Aorta (tissue), 5 donors: ENCODE measurements at regions not wholly inside any gene's neighbourhood (a gene's known extent, or its start where the extent isn't known, plus 50 kb on each side); places are given as distances from the start of the nearest gene placed in this dataset.

ENCODE experiments used
- ATAC-seq: fragments of 200-7000 bp; cut with Tn5 transposase; one replicate; pipeline ENCODE4 v1.9.1; 2022; ENCODE audit warnings: moderate library complexity; ENCODE audit not compliant: low FRiP score
- DNase-seq, 2 donors: peaks; one replicate each; pipeline ENCODE4 v3.0.0-alpha.2; 2020
- H3K27ac ChIP-seq, 2 donors: one replicate each; pipeline ENCODE4 v1.5.1; 2013; ENCODE audit warnings: low read length in 2 of 2, mild to moderate bottlenecking in 2 of 2, moderate library complexity in 2 of 2, control low read depth in 1 of 2, inconsistent platforms in 1 of 2, low read depth in 1 of 2
- H3K27me3 ChIP-seq, 2 donors: one replicate each; pipeline ENCODE4 v1.6.1; 2013; ENCODE audit warnings: control low read depth in 1 of 2, low read length in 1 of 2, mild to moderate bottlenecking in 1 of 2, moderate library complexity in 1 of 2; ENCODE audit not compliant: insufficient read depth in 2 of 2, control insufficient read depth in 1 of 2
- H3K36me3 ChIP-seq, 2 donors: one replicate each; pipeline ENCODE4 v1.6.1; 2013; ENCODE audit warnings: control low read depth in 1 of 2, low read length in 1 of 2, mild to moderate bottlenecking in 1 of 2; ENCODE audit not compliant: insufficient read depth in 2 of 2, control insufficient read depth in 1 of 2
- H3K4me1 ChIP-seq, 2 donors: one replicate each; pipeline ENCODE4 v1.6.1; 2013; ENCODE audit warnings: low read length in 2 of 2, control low read depth in 1 of 2, mild to moderate bottlenecking in 1 of 2, moderate library complexity in 1 of 2; ENCODE audit not compliant: insufficient read depth in 2 of 2, control insufficient read depth in 1 of 2
- H3K4me3 ChIP-seq, 2 donors: one replicate each; pipeline ENCODE4 v1.5.1; 2013; ENCODE audit warnings: low read length in 2 of 2, control low read depth in 1 of 2, mild to moderate bottlenecking in 1 of 2
- H3K9me3 ChIP-seq: one replicate; pipeline ENCODE4 v1.6.1; 2013; ENCODE audit warnings: mild to moderate bottlenecking, low read length; ENCODE audit not compliant: control insufficient read depth
- WGBS, 2 donors: extraction: QIAGEN DNeasy Blood & Tissue Kit; methylation state at CpG; one replicate each; pipeline ENCODE4 v1.1.7; 2013; 5-methylcytosine and 5-hydroxymethylcytosine counted together
- intact Hi-C, 2 donors: fragments of 100-400 bp; cut with DNase I; formaldehyde crosslinking; loops; one replicate each; pipeline versions ENCODE4 v1.14.2 to v1.15.0; 2022
- donor health status: healthy with polysubstance abuse.
- donor health status: Bipolar disorder and iron deficiency.
- donor health status: DM: no; HTN: no; CAD: no.
- donor health status: DM: no; HTN: no; CAD: no.
- donor health status: DM: yes; HTN: yes; CAD: no.

GRCh38 chr1:110752941-110753725 lies 78.4 kb upstream of the KCNA3 start:
- no peaks in the 10 kb centered on the region for H3K36me3 ChIP-seq
- DNase-seq (no peak), ATAC-seq (no peak)
- no peaks in the 10 kb centered on the region for H3K4me1 ChIP-seq
- no peaks in the 10 kb centered on the region for H3K27me3 ChIP-seq
- intact Hi-C loops = no loop called here
- peaks cover 2% of the 10 kb centered on the region for H3K9me3 ChIP-seq
- WGBS, 2 donors = 83 to 86% methylated on average over 23 of the region's 23 CpGs
- H3K27ac ChIP-seq = no peak overlapping the region
- no peak overlapping the region for H3K4me3 ChIP-seq

DNA sequence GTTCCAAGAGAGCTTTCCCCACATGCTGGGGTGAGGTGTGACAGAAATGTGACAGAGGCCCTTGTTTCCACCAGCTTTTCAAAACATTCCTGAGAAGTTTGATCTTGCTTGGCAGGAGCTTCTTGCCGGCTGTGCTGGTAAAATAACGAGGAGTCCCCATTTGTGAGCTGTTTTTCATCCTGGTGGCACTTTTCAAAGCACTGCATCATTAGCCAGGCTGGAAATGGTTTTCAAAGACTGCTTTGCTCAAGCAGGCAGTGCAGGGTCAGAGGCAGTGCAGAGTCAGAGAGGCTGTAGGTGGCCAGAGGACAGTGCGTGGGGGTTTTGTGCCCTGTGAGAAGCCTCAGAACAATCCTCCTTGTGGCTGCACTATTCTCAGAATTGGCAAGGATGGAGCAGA lies 75.8 kb upstream of the KCNA3 start:
- Histone ChIP-seq H3K4me3 (no peak overlapping the region), H3K4me1 (no peaks in the 10 kb centered on the region), H3K27ac (no peak overlapping the region), H3K9me3 (no peaks in the 10 kb centered on the region), H3K27me3 (no peaks in the 10 kb centered on the region), H3K36me3 (no peaks in the 10 kb centered on the region)
- 5 to 10% methylated on average over 3 of the region's 3 CpGs for WGBS, 2 donors
- no peak for ATAC-seq
- intact Hi-C loops = no loop called here
- no peak for DNase-seq

- H3K4me3 ChIP-seq = no peak overlapping the region
- DNase-seq (no peak), ATAC-seq (no peak)
- H3K4me1 ChIP-seq = no peaks in the 10 kb centered on the region
- no peak overlapping the region for H3K27ac ChIP-seq
- WGBS, 2 donors = 9 to 30% methylated on average over 4 of the region's 4 CpGs
- no peaks in the 10 kb centered on the region for H3K27me3 ChIP-seq
- no peaks in the 10 kb centered on the region for H3K36me3 ChIP-seq
- no peaks in the 10 kb centered on the region for H3K9me3 ChIP-seq
- intact Hi-C loops = no loop called here
These were observed 75.2 kb upstream of the KCNA3 start for GRCh38 chr1:110749960-110750359.

DNA sequence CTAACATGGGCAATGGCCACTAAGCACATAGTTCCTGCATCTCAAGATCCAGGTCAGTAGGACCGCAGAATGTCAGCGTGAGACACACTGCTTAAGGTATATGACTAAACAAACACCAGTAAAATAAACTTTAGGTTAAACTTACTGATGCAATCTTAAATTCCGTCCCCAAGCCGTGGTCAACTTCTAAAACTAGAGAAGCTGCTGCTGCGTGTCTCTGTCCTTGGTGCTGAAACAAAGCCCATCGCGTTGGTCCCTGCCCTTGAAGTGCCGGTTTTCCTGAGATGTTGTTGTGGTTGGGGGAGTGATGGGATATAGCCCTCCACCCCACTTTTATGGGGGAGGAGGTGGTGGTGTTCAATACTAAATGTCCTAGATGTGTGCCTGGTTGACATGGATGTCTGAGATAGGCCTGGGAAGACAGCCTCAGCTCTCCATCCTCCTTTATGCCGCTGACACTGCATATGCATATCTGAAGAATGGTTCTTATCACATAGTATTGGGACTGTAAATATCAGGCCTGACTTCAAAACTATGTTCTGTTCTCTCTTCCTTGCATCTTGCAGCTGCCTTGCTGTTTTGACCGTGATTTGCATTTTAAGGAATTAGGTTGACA lies 72.0 kb upstream of the KCNA3 start:
- intact Hi-C loops = no loop called here
- Histone ChIP-seq H3K4me1 (no peaks in the 10 kb centered on the region), H3K27me3 (no peaks in the 10 kb centered on the region), H3K4me3 (no peak overlapping the region), H3K9me3 (no peaks in the 10 kb centered on the region), H3K27ac (no peak overlapping the region), H3K36me3 (no peaks in the 10 kb centered on the region)
- WGBS, 2 donors = 17 to 19% methylated on average over 10 of the region's 10 CpGs
- peak in 1 of 2 donors; percentile 51 for DNase-seq
- no peak for ATAC-seq

GRCh38 chr1:110743397-110743796 lies 68.7 kb upstream of the KCNA3 start:
- Histone ChIP-seq H3K4me1 (no peaks in the 10 kb centered on the region), H3K36me3 (no peaks in the 10 kb centered on the region), H3K9me3 (no peaks in the 10 kb centered on the region), H3K4me3 (no peak overlapping the region), H3K27me3 (no peaks in the 10 kb centered on the region), H3K27ac (no peak overlapping the region)
- DNase-seq = no peak
- no peak for ATAC-seq
- intact Hi-C loops = no loop called here

DNA sequence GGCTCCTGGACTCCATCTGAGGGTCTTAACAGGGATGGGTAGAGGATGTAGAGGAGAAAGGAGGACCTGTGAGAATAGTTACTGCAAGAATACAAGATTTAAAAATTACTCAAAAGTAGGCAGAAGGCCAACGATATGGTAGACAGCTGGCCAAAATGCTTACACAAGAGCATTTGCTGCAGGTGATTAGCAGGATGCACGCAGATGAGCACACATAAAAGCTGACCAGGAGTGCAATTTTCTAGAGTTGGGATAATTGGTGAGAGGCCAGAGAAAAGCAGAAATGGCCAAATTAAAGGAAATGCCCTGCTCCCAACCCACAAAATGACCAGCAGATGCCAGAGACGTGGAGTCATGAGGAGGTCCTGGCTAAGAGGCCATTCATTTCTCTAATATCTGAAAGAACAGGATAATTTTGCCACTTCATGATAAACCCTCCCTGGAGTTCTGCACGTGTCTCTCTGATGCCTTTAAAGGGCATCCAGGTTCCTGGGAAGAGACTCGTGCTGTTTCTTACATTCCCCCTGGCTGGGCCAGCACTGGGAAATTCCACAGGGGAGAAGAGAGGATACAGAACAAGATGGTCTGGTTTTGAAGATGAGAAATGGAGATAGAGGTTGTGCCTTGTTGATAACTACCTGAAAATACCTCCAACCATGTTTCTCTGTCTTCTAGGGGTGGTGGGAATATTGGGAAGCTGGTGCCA lies 62.3 kb upstream of the KCNA3 start:
- Histone ChIP-seq H3K27ac (no peak overlapping the region), H3K9me3 (peaks cover 3% of the 10 kb centered on the region), H3K36me3 (no peaks in the 10 kb centered on the region), H3K27me3 (no peaks in the 10 kb centered on the region), H3K4me3 (no peak overlapping the region), H3K4me1 (no peaks in the 10 kb centered on the region)
- intact Hi-C loops = no loop called here
- ATAC-seq (no peak), DNase-seq (no peak)
- 63 to 64% methylated on average over 5 of the region's 5 CpGs for WGBS, 2 donors

- ATAC-seq (no peak), DNase-seq (no peak)
- no peaks in the 10 kb centered on the region for H3K27me3 ChIP-seq
- H3K4me3 ChIP-seq = no peak overlapping the region
- no peaks in the 10 kb centered on the region for H3K4me1 ChIP-seq
- H3K27ac ChIP-seq = no peak overlapping the region
- 52 to 60% methylated on average over 5 of the region's 5 CpGs for WGBS, 2 donors
- peaks cover 3% of the 10 kb centered on the region for H3K9me3 ChIP-seq
- no peaks in the 10 kb centered on the region for H3K36me3 ChIP-seq
- intact Hi-C loops = no loop called here
These were observed 59.5 kb upstream of the KCNA3 start for GRCh38 chr1:110734133-110734680.

DNA sequence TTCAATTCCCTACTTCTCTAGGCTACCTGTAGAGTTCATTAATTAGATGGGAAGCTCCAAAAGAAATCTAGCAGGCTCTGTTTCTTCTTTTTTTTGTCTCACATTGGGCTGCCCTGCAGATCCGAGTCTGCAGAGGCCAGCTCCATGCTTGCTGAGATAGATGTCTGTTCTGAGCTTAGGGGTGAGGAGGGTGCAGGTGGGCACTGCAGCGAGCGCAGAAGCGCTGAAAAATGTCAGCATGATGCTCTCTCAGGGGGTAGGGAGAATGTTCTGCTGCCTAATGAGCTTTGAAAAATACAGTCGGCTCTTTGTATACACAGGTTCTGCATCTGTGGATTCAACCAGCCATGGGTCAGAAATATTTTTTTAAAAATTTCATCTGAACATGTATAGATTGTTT lies 56.8 kb upstream of the KCNA3 start:
- peaks cover 3% of the 10 kb centered on the region for H3K9me3 ChIP-seq
- H3K27ac ChIP-seq = no peak overlapping the region
- 73 to 76% methylated on average over 5 of the region's 5 CpGs for WGBS, 2 donors
- DNase-seq = no peak
- H3K36me3 ChIP-seq = no peaks in the 10 kb centered on the region
- no peaks in the 10 kb centered on the region for H3K27me3 ChIP-seq
- no peak for ATAC-seq
- intact Hi-C loops = no loop called here
- no peaks in the 10 kb centered on the region for H3K4me1 ChIP-seq
- H3K4me3 ChIP-seq = no peak overlapping the region
